HG02885 (cell line): ENCODE measurements at regions not wholly inside any gene's neighbourhood (a gene's known extent, or its start where the extent isn't known, plus 50 kb on each side); places are given as distances from the start of the nearest gene placed in this dataset.
"Not testable (repeated sequence)": the region's sequence is repeated elsewhere in the genome, so short reads cannot be mapped to it uniquely, and the experiment has no call there.

Experiments used
- ATAC-seq: cut with Tn5 transposase; IDR thresholded peaks from one replicate; pipeline ENCODE4 v1.9.1; 2021; ENCODE audit warnings: mild to moderate bottlenecking; ENCODE audit not compliant: unreplicated experiment, poor library complexity

DNA sequence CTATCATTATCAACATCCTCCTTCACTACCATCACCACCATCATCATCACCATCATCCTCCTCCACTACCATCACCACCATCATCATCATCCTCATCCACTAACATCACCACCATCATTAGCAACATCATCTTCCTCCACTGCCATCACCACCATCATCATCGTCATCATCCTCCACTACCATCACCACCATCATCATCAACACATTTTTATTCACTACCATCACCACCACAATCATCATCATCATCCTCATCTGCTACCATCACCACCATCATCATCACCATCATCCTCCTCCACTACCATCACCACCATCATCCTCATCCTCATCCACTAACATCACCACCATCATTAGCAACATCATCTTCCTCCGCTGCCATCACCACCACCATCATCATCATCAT lies 639.2 kb upstream of the RBFOX1 start:
- not testable (repeated sequence) for ATAC-seq

DNA sequence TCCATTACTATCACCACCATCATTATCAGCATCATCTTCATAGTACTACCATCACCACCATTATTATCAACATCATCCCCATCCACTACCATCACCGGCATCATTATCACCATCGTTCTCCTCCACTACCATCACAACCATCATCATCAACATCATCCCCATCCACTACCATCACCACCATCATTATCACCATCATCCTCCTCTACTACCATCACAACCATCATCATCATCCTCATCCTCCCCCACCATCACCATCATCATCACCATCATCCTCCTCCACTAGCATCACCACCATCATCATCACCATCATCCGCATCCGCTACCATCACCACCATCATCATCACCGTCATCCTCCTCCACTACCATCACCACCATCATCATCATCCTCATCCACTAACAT lies 639.8 kb upstream of the RBFOX1 start:
- no peak for ATAC-seq

DNA sequence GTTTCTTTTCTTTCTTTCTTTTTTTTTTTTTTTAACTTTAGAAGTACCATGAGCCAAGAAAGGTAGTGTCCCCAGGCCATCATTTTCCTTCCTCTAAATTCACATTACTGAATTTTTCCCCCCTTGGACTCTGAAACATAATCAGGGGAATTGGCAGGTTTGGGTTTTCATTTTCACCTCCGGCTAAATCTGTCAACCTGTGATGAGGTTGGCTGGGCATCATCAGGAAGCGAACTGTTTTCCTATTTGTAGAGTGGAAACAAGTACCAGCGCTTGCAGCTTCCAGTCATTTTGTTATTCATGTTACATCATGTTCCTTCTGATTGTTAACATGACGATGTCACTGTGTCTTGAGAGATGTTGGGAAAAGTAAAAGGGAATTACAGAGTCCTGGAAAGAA lies 641.9 kb upstream of the RBFOX1 start:
- ATAC-seq = no peak

DNA sequence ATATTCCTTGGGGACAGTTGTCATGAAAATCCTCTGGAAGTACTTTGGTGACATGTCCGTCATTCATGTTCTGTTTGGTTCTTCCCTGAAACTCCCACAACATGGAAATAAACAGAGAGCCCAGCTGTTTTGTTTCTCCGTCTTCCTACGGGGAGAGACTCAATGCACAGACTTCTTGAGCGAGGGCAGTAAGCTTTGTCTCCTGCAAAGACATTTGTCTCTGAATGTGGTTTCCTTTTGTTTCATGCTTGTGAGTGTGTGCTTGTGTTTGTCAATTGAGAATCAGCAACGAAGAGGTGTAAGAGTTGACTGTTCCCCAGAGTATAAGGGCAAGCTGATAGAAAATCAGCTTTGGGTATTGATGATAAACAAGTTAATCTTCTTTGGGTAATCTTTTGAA lies 643.0 kb upstream of the RBFOX1 start:
- no peak for ATAC-seq

DNA sequence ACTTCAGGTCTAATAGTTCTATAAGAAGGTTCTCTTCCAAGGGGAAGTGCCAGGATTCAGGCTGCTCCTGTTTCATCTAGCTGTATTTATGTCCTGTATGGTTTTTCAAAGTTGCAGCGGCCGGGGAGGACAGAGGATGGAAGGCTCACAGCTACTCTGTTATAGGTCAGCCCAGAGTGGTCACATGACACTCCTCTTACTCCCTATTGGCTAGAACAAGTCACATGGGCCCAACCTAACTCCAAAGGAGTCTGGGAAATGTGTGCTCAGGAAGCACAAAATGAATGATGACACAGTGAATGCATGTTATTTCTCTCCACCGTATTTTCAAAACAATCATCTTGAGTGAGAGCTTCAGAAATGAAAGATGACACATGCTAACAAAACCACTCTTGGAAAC lies 645.1 kb upstream of the RBFOX1 start:
- ATAC-seq = no peak

DNA sequence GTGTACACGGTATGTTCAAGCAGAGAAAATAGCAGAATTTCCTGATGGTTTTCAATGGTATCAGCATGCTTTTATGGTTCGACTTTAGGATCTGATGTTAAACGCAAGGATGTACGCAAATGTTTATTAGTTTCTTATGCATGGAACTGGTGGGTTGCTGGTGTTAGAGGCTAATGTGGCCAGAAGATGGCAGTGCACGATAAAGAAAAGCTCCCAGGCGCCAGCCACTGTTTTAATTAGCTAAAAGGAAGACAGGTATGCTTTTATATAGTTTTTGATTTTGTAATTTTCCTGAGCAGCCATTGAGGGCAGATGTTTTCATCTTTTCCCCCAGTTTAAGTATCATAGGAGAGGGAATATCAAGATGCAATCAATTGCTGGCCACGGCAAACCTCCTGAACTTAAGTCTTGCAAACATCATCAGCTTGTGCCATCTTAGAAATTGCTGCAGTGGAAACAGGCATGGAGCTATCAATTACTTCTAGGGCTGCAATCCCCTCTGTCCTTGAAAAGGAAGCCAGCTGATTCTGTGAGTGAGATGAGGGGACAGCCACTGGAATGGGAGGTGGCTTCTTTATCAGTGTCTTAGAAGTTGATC lies 648.5 kb upstream of the RBFOX1 start:
- no peak for ATAC-seq

DNA sequence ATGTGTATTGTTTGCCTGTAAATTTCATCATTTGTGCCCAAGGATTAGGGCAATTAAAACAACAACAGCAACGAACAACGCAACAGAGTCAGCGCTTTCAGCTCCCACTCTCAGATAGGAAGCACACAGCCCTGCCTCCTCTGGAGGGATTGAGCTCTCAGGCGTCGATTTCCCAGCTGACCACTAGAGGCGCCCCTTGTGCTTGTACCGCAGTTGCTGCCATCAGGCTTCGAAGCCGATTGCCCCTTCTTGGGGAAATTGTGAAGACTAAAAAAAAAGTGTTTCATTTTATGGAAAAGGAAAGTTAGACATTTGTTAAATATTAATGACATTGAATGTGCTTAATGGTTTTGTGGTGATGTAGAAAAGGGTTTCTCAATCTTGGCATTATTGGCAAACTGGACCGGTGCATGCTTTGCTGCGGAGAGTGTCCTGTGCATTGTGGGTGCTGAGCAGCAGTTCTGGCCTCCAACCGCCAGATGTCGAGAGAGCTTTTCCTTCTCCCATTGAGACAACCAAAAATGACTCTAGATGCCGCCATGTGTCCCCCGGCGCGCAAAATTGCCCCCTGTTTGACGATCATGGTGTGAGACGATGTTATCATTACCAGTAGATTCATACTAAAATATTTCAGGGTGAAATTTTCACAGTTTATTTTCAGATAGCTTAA lies 650.4 kb upstream of the RBFOX1 start:
- ATAC-seq = peak; percentile 54

DNA sequence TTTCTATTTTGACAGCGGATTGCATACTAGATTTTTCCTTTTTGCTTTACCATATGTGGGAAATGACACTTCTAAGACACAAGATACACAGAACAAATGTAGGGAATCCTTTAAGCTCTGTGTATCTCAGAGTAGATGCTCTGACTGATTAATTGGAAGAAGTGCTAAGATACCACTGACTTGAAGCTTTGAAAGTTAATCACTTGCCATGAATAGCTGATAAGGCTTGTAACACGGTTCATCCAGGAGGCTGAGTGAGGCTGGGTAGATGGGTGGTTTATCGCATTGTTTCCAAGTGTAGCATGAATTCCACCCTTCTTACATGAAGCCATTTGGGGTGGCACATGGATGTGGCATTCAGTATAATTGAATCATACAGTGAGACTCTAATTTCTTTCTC lies 654.1 kb upstream of the RBFOX1 start:
- ATAC-seq = no peak

DNA sequence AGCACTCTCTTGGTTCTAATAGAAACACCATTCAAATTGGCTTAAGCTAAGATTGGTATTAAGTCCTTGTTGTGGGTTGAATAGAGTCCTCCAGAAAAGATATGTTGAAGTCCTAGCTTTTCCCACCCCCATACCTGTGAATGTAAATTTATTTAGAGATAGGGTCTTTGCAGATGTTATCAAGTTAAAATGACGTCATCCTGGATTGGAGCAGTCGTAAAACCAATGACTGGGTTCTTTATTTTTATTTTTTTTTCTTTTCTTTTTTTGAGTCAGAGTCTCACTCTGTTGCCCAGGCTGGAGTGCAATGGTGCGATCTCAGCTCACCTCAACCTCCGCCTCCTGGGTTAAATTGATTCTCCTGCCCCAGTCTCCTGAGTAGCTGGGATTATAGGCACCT lies 658.6 kb upstream of the RBFOX1 start:
- no peak for ATAC-seq

DNA sequence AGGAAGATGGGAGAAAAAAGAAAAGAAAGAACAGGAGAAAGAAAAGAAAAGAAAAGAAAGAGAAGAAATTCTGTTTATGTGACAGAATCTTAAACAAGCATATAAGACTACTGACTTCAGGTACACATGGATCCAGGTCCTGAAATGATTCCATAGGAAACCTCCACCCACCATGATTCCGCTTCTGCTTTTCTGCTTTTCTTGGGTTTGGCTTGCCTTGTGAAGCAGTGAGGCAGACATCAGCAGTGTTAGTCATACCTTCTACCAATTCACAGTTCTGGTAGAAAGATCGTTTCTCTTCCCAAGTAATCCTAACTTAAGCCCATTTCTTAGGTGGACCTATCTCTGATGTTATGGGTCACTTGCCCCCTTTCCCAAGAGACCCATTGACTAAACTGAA lies 660.1 kb upstream of the RBFOX1 start:
- no peak for ATAC-seq

DNA sequence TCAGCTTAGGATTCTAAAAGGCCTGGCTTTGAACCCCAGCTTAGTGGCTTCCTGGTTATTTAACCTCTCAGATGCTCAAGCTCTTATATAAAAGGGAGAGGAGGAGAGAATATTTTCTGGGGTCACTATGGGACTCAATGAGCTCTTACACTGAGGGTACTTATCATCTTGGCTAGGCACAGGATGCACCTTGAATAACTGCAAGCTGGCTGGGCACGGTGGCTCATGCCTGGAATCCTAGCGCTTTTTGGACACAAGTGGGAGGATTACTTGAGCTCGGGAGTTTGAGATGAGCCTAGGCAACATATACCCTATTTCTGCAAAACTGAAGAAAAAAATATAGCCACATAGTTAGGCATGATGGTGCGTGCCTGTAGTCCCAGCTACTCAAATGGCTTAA lies 665.3 kb upstream of the RBFOX1 start:
- no peak for ATAC-seq

DNA sequence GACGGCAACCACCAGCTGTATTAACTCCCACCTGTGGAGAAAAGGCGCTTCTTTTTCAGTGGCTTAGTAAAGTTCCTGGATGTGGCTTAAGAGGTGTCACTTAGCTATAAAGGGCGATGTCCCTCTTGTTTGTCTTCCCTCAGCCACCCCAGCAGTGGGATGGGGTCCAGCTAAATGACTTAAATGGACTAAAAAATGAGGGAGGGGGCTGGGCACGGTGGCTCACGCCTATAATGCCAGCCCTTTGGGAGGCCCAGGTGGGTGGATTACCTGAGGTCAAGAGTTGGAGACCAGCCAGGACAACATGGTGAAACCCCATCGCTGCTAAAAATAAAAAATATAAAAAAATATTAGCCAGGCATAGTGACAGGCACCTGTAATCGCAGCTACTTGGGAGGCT lies 667.5 kb upstream of the RBFOX1 start:
- no peak for ATAC-seq

DNA sequence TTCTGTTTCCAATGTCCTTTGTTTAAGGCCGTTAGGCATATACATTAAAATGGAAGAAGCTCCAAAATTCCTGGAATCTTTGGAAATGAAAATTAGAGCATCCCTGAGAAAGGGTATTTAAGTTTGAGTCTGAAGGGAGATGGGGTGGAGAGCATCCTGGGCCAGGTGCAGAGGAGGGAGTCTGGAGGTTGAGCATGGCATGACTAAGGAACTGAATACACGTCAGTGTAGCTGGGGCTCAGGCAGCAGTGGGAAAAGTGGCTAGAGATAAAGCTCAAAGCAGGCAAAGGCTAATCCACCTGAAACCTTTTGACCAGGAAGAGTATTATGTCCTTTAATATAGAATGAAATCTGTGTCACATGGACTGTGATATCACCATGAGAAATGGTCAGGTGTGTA lies 669.0 kb upstream of the RBFOX1 start:
- ATAC-seq = no peak

DNA sequence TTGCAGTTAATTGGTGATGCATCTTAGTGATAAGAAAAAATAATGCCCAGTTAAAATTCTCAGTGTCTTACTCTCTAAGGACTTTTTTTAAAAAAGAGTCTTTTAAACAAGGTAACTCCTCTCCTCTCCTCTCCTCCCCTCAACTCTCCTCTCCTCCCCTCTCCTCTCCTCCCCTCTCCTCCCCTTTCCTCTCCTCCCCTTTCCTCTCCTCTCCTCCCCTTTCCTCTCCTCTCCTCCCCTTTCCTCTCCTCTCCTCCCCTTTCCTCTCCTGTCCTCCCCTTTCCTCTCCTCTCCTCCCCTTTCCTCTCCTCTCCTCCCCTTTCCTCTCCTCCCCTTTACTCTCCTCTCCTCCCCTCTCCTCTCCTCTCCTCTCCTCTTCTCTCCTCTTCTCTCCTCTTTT lies 675.9 kb upstream of the RBFOX1 start:
- no peak for ATAC-seq

DNA sequence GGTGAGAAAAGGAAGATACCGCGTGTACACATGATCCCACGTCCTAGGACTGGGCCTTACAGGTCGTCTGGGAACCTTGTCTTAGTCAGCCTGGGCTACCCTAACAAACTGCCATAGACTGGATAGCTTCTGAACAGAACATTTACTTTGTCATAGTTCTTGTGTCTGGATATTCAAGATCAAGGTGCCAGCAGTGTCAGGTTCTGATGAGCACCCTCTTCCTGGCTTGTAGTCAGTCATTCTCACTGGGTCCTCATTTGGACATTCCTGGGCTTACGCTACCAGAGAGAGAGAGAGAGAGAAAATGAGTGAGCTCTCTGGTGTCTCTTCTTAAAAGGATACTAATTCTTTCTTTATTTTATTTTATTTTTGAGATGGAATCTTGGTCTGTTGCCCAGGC lies 685.8 kb upstream of the RBFOX1 start:
- no peak for ATAC-seq

DNA sequence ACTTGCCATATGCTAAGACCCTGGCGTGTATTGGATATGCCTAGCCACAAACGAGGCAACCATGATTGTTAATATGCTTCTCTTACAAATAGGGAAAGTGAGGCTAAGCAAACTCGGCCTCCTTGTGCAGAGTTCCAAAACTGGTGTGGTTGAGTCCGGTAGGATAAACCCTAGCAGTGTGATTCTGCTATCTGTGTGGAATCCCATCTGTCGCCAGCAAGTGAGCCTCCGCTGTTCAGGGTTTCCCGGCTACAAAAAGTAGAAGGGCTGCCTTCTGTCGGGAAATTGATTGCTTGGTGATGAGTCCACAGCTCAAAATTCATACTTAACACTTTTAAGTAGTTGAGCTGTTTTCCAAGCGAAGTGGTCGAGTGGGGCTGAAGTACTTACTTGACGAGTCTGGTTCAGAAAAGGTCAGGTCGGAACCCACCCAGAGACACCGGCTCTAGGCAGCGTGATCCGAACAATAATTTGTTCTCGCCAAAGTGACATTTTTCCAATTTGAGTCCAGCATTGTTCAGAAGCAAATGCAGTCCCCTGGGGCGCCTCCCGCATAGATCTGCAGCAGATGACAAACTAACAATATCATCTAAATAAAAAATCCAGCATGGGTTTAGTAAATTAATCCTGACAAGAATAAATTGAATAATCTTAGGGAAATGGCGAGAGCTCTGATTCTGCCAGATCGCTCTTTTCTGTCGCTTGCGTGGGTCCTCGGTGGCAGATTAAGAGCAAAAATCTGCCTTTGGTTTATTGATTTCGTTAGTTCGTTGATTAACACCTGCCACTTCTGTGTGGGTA lies 686.7 kb upstream of the RBFOX1 start:
- no peak for ATAC-seq

DNA sequence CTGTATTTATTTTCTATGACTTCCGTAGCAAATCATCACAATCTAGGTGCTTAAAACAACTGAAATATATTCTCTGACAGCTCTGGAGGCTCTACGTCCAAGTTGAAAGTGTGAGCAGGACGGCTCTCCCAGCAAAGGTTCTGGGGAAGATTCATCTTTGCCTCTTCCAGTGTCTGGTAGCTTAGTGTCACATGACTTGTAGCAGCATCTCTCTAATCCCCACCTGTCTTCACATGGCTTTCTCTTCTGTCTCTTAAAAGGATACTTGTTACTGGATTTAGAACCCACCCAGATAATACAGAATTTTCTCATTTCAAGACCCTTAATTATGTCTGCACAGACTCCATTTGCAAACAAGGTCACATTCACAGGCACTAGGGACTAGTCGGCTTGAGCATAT lies 687.7 kb upstream of the RBFOX1 start:
- ATAC-seq = no peak

DNA sequence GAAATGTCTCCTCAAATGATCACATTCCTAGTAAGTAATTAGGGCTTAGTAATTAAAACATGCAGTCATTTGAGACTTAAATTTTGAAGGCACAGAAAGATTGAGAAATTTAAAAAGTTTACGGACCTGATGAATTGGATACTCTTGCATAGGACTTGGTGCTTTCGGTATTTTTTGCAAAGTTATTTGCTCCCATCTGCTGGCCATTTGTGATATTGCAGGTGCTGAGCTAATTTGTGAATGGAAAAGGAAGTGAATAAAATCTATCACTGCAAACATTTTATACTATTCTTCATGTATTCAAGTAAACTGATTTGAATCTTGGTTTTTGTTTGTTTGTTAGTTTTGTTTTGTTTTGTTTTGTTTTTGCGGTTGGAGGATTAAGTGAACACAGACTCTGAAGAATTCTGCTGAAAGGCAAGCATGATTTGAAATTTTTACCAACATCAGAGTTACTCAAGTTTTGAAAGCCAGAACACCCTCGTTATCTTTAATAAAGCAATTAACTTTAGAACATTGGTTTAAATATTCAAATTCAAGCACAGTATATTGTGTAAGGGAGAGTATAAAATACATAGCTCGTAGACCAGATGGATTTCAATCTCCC lies 689.5 kb upstream of the RBFOX1 start:
- peak; percentile 52 for ATAC-seq

DNA sequence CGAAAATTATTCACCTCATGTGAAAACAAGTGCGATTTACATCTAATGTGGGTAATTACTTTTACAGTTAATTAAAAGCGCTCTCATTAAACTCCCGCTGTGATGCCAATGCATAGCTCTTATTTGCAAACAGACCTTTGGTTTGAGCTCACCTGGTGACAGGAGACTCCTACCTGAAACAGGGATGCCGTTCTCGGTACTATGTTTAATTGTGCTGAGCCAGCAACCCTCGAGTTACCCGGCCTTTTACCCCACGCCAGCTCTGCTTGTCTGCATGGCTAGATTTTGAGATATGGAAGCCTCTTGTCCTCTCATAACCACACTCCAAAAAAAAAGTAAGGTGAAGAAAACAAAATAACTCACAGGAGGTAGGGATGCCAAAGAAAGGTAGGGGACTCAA lies 690.4 kb upstream of the RBFOX1 start:
- no peak for ATAC-seq

DNA sequence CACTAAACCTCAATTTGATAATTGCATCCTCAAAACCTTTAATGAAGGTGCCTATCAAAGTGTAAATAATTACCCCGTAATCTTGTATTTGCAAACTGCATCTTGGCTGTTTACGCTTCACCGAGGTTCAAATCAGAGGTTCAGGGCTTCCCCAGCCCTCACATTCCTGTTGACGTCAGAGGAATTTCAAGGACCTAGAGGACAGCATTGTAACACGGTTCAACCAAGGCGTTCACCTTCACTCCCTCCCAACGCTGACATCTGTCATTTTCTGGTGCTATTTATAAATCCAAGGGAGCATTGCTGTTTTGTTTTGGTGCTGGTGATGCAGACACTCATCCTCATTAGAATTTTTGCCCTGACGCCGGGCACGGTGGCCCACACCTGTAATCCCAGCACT lies 691.6 kb upstream of the RBFOX1 start:
- ATAC-seq = no peak

DNA sequence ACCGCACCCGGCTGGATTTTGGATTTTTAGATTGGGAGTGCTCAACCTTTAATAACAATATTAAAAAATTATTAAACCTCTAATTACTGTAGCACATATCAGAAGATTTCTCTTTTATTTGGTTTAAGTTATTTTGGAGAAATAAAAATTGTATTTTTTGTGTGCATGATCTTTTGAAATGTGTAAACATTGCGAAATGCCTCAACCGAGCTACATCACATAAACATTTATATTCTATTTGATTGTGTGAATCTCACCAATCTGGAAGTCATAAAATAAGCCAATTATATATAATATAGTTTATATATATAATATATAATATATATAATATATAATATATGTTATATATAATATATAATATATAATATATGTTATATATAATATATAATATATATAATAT lies 696.2 kb upstream of the RBFOX1 start:
- no peak for ATAC-seq
